HG02884 (cell line): ENCODE measurements at regions not wholly inside any gene's neighbourhood (a gene's known extent, or its start where the extent isn't known, plus 50 kb on each side); places are given as distances from the start of the nearest gene placed in this dataset.
"Not testable (repeated sequence)": the region's sequence is repeated elsewhere in the genome, so short reads cannot be mapped to it uniquely, and the experiment has no call there.

Source experiments
- ATAC-seq: cut with Tn5 transposase; IDR thresholded peaks from one replicate; pipeline ENCODE4 v1.9.1; 2021; ENCODE audit warnings: mild to moderate bottlenecking, moderate library complexity; ENCODE audit not compliant: unreplicated experiment

GRCh38 chr7:46291050-46291438 lies 370.0 kb upstream of the IGFBP3 start:
- ATAC-seq = no peak

DNA sequence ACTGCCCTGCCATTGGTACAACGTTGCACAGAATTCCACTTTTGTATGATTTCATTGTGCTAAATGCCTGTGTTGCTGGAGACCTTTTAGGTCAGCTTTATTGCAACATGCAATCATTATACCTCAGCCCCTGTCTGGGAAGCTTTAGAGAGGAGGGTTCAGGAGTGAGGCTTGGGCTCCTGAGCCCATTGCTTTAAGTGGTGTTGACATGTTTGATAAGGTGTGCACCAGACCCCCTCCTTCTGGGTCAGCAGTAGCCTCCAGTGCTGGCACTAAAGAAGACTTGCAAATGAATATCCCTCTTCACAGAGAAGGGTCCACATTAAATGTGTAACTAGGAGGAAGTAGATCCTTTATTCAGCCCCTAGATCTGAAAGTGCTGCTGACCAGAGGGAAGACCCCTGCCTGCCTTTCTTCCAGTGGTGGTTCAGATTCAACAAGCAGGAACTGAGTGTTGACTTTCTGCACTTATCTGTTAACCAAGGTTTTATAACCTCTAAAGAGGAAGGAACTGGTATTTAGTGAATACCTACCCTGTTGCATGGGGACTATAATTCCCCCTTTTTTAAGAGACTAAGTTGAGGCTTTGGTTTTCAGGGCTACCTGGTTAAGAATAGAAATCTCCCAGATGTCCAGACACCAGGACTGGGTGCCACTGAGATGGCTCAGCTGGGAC lies 369.4 kb upstream of the IGFBP3 start:
- ATAC-seq = no peak

GRCh38 chr7:46288861-46289260 lies 367.8 kb upstream of the IGFBP3 start:
- no peak for ATAC-seq

DNA sequence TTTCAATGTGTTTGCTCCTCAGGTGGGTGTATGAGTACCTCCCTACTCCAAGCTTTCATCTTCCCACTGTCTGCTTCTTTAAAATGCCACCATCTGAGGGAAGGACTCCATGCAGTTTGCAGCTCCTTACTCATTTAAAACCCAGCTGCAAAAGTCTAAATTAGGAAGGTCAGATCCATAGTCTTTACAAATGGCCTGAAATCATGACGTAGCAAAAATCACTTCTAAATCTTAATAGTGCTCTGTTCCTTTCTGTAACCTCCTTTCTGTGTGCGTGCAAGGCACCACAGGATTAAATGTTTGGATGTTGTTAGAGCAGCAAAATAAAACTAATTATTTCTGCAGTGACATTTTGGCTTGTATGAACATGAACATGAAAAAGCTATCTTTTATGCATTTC lies 366.9 kb upstream of the IGFBP3 start:
- no peak for ATAC-seq

GRCh38 chr7:46286957-46287356 lies 365.9 kb upstream of the IGFBP3 start:
- ATAC-seq = no peak

DNA sequence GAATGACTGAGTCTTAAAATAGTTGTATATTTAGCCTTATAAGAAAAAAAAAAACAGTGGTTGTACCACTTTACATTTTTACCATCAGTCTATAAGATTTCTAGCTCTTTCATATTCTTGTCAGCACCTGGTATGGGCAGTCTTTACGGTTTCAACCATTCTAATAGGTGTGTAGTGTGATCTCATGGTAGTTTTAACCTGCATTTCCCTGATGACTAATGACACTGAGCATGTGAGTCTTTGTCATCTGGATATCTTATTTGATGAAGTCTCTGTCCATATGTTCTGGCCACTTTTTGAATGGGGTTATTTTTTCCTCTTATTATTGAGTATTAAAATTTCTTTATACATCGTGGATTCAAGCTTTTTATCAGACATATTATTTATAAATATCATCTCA lies 365.3 kb upstream of the IGFBP3 start:
- ATAC-seq = no peak

DNA sequence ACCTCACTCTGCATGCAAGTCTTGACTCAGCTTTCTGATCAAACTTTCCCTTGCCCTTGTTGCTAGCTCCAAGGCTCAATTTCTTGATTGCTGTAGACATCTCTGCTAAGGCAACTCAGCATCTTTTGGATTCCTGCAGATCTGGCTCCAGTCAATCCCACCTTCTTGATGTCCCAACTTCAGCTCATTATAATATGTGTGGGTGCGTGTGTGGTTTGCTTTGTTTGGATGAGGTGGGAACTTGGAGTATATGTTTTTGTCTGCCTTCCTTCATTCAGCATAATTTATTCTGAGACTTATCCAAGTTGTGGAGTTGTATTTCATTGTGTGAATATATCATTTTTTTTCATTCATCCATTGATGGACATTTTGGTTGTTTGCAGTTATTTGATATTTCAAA lies 364.8 kb upstream of the IGFBP3 start:
- no peak for ATAC-seq

- ATAC-seq = no peak
Measured at GRCh38 chr7:46283852-46284251, 362.8 kb upstream of the IGFBP3 start.

DNA sequence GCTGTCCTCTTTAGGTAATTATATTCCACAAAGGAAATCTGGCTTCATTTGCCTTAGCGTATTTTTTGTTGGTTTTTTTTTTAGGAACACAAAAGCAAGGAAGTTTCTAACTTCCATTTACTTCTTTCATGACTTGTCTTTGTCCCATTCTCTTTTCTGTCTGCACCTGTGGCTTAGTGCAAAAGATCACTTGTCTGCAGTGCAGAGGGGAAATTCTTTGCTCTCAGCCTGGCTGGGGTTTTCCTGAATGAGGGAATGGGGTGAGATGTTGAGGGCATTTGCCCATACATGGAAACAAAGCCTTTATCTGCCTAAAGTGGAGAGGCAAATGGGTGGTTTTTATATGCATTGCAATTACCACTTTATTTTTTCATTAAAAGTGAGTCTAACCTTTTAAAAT lies 361.1 kb upstream of the IGFBP3 start:
- ATAC-seq = no peak

- no peak for ATAC-seq
Measured at GRCh38 chr7:46281071-46281470, 360.0 kb upstream of the IGFBP3 start.

DNA sequence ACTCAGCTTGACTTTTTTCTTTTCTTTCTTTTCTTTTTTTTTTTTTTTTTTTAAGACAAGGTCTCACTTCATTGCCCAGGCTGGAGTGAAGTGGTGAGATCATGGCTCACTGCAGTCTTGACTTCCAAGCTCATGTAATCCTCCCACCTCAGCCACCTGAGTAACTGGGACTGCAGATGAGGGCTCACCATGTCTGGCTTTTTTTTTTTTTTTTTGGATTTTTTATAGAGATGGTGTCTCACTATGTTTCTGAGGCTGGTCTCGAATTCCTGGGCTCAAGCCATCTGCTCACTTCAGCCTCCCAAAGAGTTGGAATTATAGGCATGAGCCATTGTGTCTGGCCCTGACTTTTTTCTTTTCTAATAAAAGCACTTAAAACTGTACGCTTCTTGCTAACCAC lies 358.2 kb upstream of the IGFBP3 start:
- no peak for ATAC-seq

- ATAC-seq = no peak
Measured at GRCh38 chr7:46264646-46265045, 343.6 kb upstream of the IGFBP3 start.

DNA sequence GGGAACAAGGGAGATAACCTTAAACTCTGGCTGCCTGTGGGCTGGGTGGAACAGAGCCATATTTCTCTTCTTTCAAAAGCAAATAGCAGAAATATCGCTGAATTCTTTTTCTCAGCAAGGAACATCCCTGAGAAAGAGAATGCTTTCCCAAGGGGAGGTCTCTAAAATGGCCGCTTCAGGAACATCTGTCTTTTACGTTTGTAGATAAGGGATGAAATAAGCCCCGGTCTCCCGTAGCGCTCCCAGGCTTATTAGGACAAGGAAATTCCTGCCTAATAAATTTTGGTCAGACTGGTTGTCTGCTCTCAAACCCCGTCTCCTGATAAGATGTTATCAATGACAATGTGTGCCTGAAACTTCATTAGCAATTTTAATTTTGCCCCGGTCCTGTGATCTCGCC lies 340.6 kb upstream of the IGFBP3 start:
- ATAC-seq = not testable (repeated sequence)

GRCh38 chr7:46259947-46260346 lies 338.9 kb upstream of the IGFBP3 start:
- ATAC-seq = no peak

DNA sequence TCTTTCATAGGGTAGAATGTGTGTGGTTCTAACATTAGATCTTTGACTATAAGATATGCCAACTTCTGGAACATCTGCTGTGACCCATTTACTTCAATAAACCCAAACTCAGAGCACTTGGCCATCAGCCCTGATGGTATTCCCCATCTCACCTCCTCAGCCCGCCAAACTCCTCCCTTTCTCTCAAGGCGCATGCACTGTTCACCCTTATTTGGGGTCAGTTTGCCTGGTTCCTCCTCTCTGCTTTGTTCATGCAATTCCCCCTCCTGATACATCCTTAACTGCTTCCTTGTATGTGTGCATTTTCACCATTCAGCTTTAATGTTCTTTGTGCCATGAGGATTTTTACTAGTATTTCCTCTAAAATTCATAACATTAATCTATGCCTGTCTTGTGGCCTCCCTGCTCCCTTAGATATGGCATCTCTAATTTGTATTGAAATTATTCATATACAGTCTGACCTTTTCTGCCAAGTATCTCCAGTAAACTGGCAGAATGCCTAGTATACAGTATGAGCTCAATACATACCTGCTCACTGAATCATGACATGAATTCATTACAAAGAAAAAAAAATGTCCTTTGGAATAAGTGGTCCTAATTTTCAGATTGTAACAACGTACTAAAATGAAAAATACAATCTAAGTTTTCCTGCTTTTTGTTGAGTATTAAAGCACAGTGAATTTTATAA lies 336.8 kb upstream of the IGFBP3 start:
- ATAC-seq = no peak

DNA sequence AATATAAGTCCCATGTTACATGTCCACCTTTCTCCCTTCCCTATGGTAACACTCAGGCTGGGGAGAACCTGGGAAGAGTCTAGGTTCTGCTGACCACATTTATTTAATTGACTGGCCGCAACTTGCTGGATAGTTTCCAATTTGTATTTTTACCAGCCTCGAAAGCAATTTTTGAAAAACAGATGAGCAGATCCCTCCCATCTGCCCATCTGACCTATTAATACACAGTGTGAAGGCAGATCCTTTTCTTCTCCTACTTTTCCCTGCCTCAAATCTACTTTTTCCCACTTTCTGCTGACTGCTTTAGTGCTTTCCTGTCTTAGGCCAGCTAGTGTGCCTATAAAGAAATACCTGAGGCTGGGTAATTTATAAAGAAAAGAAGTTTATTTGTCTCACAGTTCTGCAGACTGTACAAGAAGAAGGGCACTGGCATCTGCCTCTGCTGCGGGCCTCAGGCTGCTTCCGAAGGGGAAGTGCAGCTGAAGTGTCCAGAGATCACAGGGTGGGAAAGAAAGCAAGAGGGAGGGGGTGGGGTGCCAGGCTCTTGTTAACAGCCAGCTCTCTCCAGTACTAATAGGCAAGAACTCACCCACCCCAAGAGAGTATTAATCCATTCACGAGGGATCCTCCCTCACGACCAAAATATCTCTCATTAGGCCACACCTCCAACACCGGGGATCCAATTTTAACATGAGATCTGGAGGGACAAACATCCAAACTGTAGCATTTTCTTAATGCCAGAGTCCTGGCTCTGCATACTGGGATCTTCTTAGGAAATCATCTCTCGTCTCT lies 336.0 kb upstream of the IGFBP3 start:
- ATAC-seq = no peak

DNA sequence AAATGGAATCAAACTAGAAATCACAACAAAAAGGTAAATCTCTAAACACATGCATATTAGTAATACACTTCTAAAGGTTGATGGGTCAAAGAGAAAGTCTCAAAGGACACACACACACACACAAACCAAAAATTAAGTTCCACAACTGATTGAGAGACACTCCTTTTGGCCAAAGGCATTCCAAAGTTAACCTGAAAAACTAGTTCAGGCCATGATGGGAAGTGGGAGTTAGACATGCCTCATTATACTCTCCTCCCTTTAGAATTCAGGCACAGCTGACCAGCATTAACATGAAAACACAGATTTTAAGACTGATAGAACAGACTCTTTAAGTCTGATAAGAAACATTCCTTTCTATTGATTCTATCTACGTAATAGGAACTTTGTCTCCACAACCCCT lies 332.4 kb upstream of the IGFBP3 start:
- no peak for ATAC-seq

DNA sequence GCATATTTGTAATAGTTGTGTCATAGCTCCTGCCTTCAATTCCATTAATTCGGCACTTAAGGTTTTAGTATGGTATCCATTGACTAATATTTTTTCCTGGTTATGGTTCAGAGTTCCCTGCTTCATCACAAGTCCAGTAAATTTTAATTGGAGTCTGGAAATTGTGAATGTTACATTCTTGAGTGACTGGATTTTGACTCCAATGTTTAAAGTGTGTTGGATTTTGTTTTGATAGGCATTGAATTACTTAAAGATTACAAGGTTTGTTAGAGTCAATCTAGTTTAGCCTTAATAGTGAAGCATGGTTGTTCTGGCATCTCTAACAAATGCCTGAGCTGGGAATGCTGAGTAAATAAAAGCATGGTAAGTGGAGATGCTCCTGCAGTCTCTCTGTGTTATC lies 326.6 kb upstream of the IGFBP3 start:
- no peak for ATAC-seq

DNA sequence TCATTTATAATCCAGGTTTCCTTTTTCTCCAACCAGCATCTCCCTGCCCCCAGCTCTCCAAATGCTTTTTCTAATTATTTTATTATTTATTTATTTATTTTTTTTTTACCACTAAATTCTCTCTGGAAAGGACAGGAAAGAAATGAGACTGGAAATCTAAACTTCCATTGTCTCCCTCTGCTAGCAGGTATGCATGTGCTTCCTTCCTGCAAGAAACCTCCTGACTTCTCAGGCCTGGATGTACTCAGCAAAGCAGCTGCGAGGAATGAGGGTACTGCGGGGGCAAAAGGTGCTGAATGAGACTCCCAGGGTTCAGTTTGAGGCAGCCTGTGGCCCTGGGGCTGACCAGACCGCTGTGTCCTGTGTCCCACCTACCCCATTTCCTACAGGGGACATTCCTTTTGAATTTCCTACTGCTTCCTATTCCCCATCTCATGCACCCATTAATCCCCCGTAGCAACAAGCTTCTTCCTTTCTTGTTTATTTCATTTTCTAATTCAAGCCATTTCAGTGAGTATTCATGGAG lies 324.6 kb upstream of the IGFBP3 start:
- ATAC-seq = no peak

DNA sequence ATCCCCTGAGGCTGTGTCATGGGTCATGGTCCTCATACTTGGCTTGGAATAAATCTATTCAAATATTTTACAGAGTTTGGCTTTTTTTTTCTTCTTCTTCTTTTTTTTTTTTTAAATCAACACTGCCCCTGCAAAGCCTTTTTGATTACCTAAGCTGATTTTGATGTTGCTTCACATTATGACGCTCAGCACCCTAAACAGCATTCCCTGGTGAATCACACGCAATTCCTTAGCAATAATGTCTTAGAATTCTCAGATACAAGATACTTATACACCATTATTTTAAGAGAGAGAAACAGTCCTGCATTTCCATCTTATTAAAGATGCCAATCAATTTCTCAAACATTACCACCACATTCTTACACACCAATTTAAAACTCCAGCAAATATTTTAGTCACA lies 323.7 kb upstream of the IGFBP3 start:
- ATAC-seq = no peak

- ATAC-seq = no peak
Measured at GRCh38 chr7:46243406-46243805, 322.3 kb upstream of the IGFBP3 start.

DNA sequence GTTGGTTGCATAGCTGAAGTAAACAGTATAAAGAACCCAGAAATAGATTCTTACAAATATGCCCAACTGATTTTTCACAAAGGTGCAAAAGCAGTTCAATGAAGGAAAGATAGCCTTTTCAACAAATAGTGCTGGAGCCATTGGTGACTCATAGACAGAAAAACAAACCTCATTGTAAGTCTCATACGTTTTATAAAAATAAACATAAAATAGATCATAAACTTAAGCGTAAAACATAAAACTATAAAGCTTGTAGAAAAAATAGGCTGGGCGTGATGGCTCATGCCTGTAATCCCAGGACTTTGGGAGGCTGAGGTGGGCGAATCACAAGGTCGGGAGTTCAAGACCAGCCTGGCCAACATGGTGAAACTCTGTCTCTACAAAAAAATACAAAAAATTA lies 318.8 kb upstream of the IGFBP3 start:
- ATAC-seq = no peak
